ENCODE measurements at regions not wholly inside any gene's neighbourhood (a gene's known extent, or its start where the extent isn't known, plus 50 kb on each side); places are given as distances from the start of the nearest gene placed in this dataset.

- no peaks in the 10 kb centered on the region for H3K27me3 ChIP-seq (replicated peaks; ENCODE audit: control insufficient read depth, insufficient read depth, low read length, poor library complexity, severe bottlenecking)
- no peak overlapping the region for H3K27ac ChIP-seq (ENCODE audit: insufficient read depth, low read length, poor library complexity, severe bottlenecking)
- H3K4me3 ChIP-seq (ENCODE audit: insufficient read depth, low read depth, low read length, poor library complexity, severe bottlenecking), result no peak overlapping the region
- no peak for DNase-seq
- H3K9me3 ChIP-seq (ENCODE audit: control insufficient read depth, low read length), result no peaks in the 10 kb centered on the region
- H3K36me3 ChIP-seq (ENCODE audit: control insufficient read depth, insufficient read depth, low read length), result no peaks in the 10 kb centered on the region
- H3K4me1 ChIP-seq (ENCODE audit: control insufficient read depth, insufficient read depth, low read length, poor library complexity, severe bottlenecking), result no peaks in the 10 kb centered on the region
These were observed 533.7 kb upstream of the SALL3 start for GRCh38 chr18:78445880-78446279.

GRCh38 chr18:78447211-78447610, 532.4 kb upstream of the SALL3 start:
- Histone ChIP-seq H3K9me3 (ENCODE audit: control insufficient read depth, low read length) (no peaks in the 10 kb centered on the region), H3K4me1 (ENCODE audit: control insufficient read depth, insufficient read depth, low read length, poor library complexity, severe bottlenecking) (no peaks in the 10 kb centered on the region), H3K27me3 (replicated peaks; ENCODE audit: control insufficient read depth, insufficient read depth, low read length, poor library complexity, severe bottlenecking) (no peaks in the 10 kb centered on the region), H3K27ac (ENCODE audit: insufficient read depth, low read length, poor library complexity, severe bottlenecking) (no peak overlapping the region), H3K4me3 (ENCODE audit: insufficient read depth, low read depth, low read length, poor library complexity, severe bottlenecking) (no peak overlapping the region), H3K36me3 (ENCODE audit: control insufficient read depth, insufficient read depth, low read length) (no peaks in the 10 kb centered on the region)
- DNase-seq, result no peak

DNA sequence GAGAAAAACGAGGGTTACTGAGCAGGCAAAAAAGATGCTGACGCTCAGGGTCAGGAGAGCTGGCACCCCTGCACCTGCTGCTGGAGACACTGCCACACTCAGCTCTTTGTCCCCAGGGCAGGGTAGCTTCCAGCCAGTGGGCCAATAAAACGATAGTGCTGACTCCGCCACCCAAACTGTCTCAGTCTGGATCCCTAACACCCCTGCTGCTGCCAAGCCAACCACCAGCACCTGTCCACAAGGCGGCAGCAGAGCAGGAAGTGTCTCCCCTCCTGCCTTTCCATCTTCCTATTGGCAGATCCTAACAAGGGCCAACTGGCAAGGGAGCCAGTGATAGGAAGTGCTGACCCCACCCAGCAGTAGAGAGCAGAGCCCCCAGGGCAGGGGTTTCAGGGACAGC, 531.5 kb upstream of the SALL3 start:
- no peaks in the 10 kb centered on the region for H3K9me3 ChIP-seq (ENCODE audit: control insufficient read depth, low read length)
- H3K4me3 ChIP-seq (ENCODE audit: insufficient read depth, low read depth, low read length, poor library complexity, severe bottlenecking), result no peak overlapping the region
- H3K36me3 ChIP-seq (ENCODE audit: control insufficient read depth, insufficient read depth, low read length), result no peaks in the 10 kb centered on the region
- H3K27me3 ChIP-seq (replicated peaks; ENCODE audit: control insufficient read depth, insufficient read depth, low read length, poor library complexity, severe bottlenecking), result no peaks in the 10 kb centered on the region
- no peak for DNase-seq
- no peaks in the 10 kb centered on the region for H3K4me1 ChIP-seq (ENCODE audit: control insufficient read depth, insufficient read depth, low read length, poor library complexity, severe bottlenecking)
- H3K27ac ChIP-seq (ENCODE audit: insufficient read depth, low read length, poor library complexity, severe bottlenecking), result no peak overlapping the region

DNA sequence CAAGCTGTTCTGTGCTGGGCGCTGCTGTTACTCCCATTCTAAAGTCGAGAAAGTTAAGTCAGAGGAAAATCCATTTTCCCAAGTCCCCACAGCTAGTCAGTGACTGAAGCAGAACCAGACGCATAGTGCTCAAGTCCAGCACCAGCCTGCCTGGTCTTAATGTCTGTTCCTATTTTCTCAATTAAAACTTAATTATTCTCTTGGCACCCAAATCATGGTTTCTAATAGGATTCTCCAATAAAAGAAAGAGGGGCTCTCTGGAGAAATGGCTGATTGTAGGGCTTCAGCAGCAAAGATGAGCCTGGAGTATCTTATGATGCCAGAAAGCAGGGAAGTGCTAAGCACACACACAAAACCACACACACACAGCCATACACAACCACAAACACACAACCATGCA, 531.0 kb upstream of the SALL3 start:
- Histone ChIP-seq H3K9me3 (ENCODE audit: control insufficient read depth, low read length) (no peaks in the 10 kb centered on the region), H3K27ac (ENCODE audit: insufficient read depth, low read length, poor library complexity, severe bottlenecking) (no peak overlapping the region), H3K4me3 (ENCODE audit: insufficient read depth, low read depth, low read length, poor library complexity, severe bottlenecking) (no peak overlapping the region), H3K4me1 (ENCODE audit: control insufficient read depth, insufficient read depth, low read length, poor library complexity, severe bottlenecking) (no peaks in the 10 kb centered on the region), H3K27me3 (replicated peaks; ENCODE audit: control insufficient read depth, insufficient read depth, low read length, poor library complexity, severe bottlenecking) (no peaks in the 10 kb centered on the region), H3K36me3 (ENCODE audit: control insufficient read depth, insufficient read depth, low read length) (no peaks in the 10 kb centered on the region)
- no peak for DNase-seq

DNA sequence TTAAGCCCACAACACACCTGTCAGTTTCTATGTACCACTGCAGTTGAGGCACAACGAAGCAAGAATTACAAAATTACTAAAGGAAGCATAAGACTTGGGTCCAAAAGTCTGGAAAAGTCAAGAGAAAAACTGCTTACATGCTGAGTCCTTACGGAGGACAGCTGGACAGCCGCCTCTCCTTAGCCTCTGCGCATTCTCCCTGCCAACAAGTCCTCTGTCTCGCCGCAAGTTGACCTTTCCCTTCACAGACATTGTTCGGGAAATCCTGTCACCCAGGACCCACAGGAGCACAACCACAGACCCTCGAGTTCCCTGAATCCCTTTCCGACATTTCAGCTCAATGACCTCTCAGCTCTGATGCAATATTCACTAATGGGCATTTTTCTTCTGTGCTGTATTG, 525.4 kb upstream of the SALL3 start:
- DNase-seq, result no peak
- H3K27me3 ChIP-seq (replicated peaks; ENCODE audit: control insufficient read depth, insufficient read depth, low read length, poor library complexity, severe bottlenecking), result no peaks in the 10 kb centered on the region
- no peak overlapping the region for H3K27ac ChIP-seq (ENCODE audit: insufficient read depth, low read length, poor library complexity, severe bottlenecking)
- no peaks in the 10 kb centered on the region for H3K4me1 ChIP-seq (ENCODE audit: control insufficient read depth, insufficient read depth, low read length, poor library complexity, severe bottlenecking)
- H3K9me3 ChIP-seq (ENCODE audit: control insufficient read depth, low read length), result no peaks in the 10 kb centered on the region
- no peak overlapping the region for H3K4me3 ChIP-seq (ENCODE audit: insufficient read depth, low read depth, low read length, poor library complexity, severe bottlenecking)
- no peaks in the 10 kb centered on the region for H3K36me3 ChIP-seq (ENCODE audit: control insufficient read depth, insufficient read depth, low read length)

GRCh38 chr18:78455386-78455785, 524.2 kb upstream of the SALL3 start:
- no peaks in the 10 kb centered on the region for H3K27me3 ChIP-seq (replicated peaks; ENCODE audit: control insufficient read depth, insufficient read depth, low read length, poor library complexity, severe bottlenecking)
- no peak overlapping the region for H3K4me3 ChIP-seq (ENCODE audit: insufficient read depth, low read depth, low read length, poor library complexity, severe bottlenecking)
- no peaks in the 10 kb centered on the region for H3K9me3 ChIP-seq (ENCODE audit: control insufficient read depth, low read length)
- H3K36me3 ChIP-seq (ENCODE audit: control insufficient read depth, insufficient read depth, low read length), result no peaks in the 10 kb centered on the region
- H3K27ac ChIP-seq (ENCODE audit: insufficient read depth, low read length, poor library complexity, severe bottlenecking), result no peak overlapping the region
- DNase-seq, result no peak
- no peaks in the 10 kb centered on the region for H3K4me1 ChIP-seq (ENCODE audit: control insufficient read depth, insufficient read depth, low read length, poor library complexity, severe bottlenecking)

- no peak for DNase-seq
- no peaks in the 10 kb centered on the region for H3K36me3 ChIP-seq (ENCODE audit: control insufficient read depth, insufficient read depth, low read length)
- H3K27ac ChIP-seq (ENCODE audit: insufficient read depth, low read length, poor library complexity, severe bottlenecking), result no peak overlapping the region
- H3K4me1 ChIP-seq (ENCODE audit: control insufficient read depth, insufficient read depth, low read length, poor library complexity, severe bottlenecking), result no peaks in the 10 kb centered on the region
- H3K4me3 ChIP-seq (ENCODE audit: insufficient read depth, low read depth, low read length, poor library complexity, severe bottlenecking), result no peak overlapping the region
- H3K9me3 ChIP-seq (ENCODE audit: control insufficient read depth, low read length), result no peaks in the 10 kb centered on the region
- no peaks in the 10 kb centered on the region for H3K27me3 ChIP-seq (replicated peaks; ENCODE audit: control insufficient read depth, insufficient read depth, low read length, poor library complexity, severe bottlenecking)
These were observed 522.6 kb upstream of the SALL3 start for GRCh38 chr18:78457011-78457410.

- Histone ChIP-seq H3K9me3 (ENCODE audit: control insufficient read depth, low read length) (no peaks in the 10 kb centered on the region), H3K4me3 (ENCODE audit: insufficient read depth, low read depth, low read length, poor library complexity, severe bottlenecking) (no peak overlapping the region), H3K4me1 (ENCODE audit: control insufficient read depth, insufficient read depth, low read length, poor library complexity, severe bottlenecking) (no peaks in the 10 kb centered on the region), H3K27ac (ENCODE audit: insufficient read depth, low read length, poor library complexity, severe bottlenecking) (no peak overlapping the region), H3K27me3 (replicated peaks; ENCODE audit: control insufficient read depth, insufficient read depth, low read length, poor library complexity, severe bottlenecking) (no peaks in the 10 kb centered on the region), H3K36me3 (ENCODE audit: control insufficient read depth, insufficient read depth, low read length) (no peaks in the 10 kb centered on the region)
- DNase-seq, result no peak
These were observed 521.9 kb upstream of the SALL3 start for GRCh38 chr18:78457731-78458130.

- Histone ChIP-seq H3K9me3 (ENCODE audit: control insufficient read depth, low read length) (no peaks in the 10 kb centered on the region), H3K4me1 (ENCODE audit: control insufficient read depth, insufficient read depth, low read length, poor library complexity, severe bottlenecking) (no peaks in the 10 kb centered on the region), H3K27me3 (replicated peaks; ENCODE audit: control insufficient read depth, insufficient read depth, low read length, poor library complexity, severe bottlenecking) (no peaks in the 10 kb centered on the region), H3K4me3 (ENCODE audit: insufficient read depth, low read depth, low read length, poor library complexity, severe bottlenecking) (no peak overlapping the region), H3K36me3 (ENCODE audit: control insufficient read depth, insufficient read depth, low read length) (no peaks in the 10 kb centered on the region), H3K27ac (ENCODE audit: insufficient read depth, low read length, poor library complexity, severe bottlenecking) (no peak overlapping the region)
- no peak for DNase-seq
These were observed 521.3 kb upstream of the SALL3 start for GRCh38 chr18:78458356-78458755.

- H3K9me3 ChIP-seq (ENCODE audit: control insufficient read depth, low read length), result no peaks in the 10 kb centered on the region
- H3K4me1 ChIP-seq (ENCODE audit: control insufficient read depth, insufficient read depth, low read length, poor library complexity, severe bottlenecking), result no peaks in the 10 kb centered on the region
- no peaks in the 10 kb centered on the region for H3K27me3 ChIP-seq (replicated peaks; ENCODE audit: control insufficient read depth, insufficient read depth, low read length, poor library complexity, severe bottlenecking)
- no peak for DNase-seq
- no peak overlapping the region for H3K27ac ChIP-seq (ENCODE audit: insufficient read depth, low read length, poor library complexity, severe bottlenecking)
- no peak overlapping the region for H3K4me3 ChIP-seq (ENCODE audit: insufficient read depth, low read depth, low read length, poor library complexity, severe bottlenecking)
- no peaks in the 10 kb centered on the region for H3K36me3 ChIP-seq (ENCODE audit: control insufficient read depth, insufficient read depth, low read length)
These were observed 520.0 kb upstream of the SALL3 start for GRCh38 chr18:78459668-78460067.

GRCh38 chr18:78460558-78460957, 519.1 kb upstream of the SALL3 start:
- H3K27me3 ChIP-seq (replicated peaks; ENCODE audit: control insufficient read depth, insufficient read depth, low read length, poor library complexity, severe bottlenecking), result no peaks in the 10 kb centered on the region
- H3K9me3 ChIP-seq (ENCODE audit: control insufficient read depth, low read length), result no peaks in the 10 kb centered on the region
- H3K4me1 ChIP-seq (ENCODE audit: control insufficient read depth, insufficient read depth, low read length, poor library complexity, severe bottlenecking), result no peaks in the 10 kb centered on the region
- H3K4me3 ChIP-seq (ENCODE audit: insufficient read depth, low read depth, low read length, poor library complexity, severe bottlenecking), result no peak overlapping the region
- H3K27ac ChIP-seq (ENCODE audit: insufficient read depth, low read length, poor library complexity, severe bottlenecking), result no peak overlapping the region
- no peak for DNase-seq
- no peaks in the 10 kb centered on the region for H3K36me3 ChIP-seq (ENCODE audit: control insufficient read depth, insufficient read depth, low read length)

Measured in effector memory CD4-positive, alpha-beta T cell (primary cell).